A673 (cell line): ENCODE measurements at regions not wholly inside any gene's neighbourhood (a gene's known extent, or its start where the extent isn't known, plus 50 kb on each side); places are given as distances from the start of the nearest gene placed in this dataset.

Experiments used
- BruUV-seq: library from RNA; stranded (reverse); fragments of 400-500 nt; replicated peaks from 2 replicates; lab custom pipeline; 2021; lab: Mats Ljungman, UMichigan
- CTCF ChIA-PET: fragments of 300-600 bp; sonication (Branson Sonifier 250); formaldehyde crosslinking; loops from one replicate; lab custom pipeline; 2022; ENCODE audit warnings: antibody characterized with exemption; lab: Charles Lee
- POLR2A ChIA-PET: fragments of 300-600 bp; sonication (Branson Sonifier 250); formaldehyde crosslinking; loops from one replicate; lab custom pipeline; 2022; ENCODE audit warnings: antibody characterized with exemption; ENCODE audit not compliant: low non-redundant PET; lab: Charles Lee
- DNase-seq: peaks from one replicate; pipeline ENCODE4 v3.0.0-alpha.2; 2015; ENCODE audit warnings: low spot score
- H3K27ac ChIP-seq: fragments of 200-600 bp; sonication (generic); 2 replicates; pipeline ENCODE4 v1.5.1; 2016; ENCODE audit warnings: mixed run types, low read depth, mild to moderate bottlenecking, mixed read lengths, antibody characterized with exemption, low read length; ENCODE audit not compliant: poor library complexity, severe bottlenecking
- H3K27me3 ChIP-seq: fragments of 200-600 bp; sonication (generic); replicated peaks from 2 replicates; pipeline ENCODE4 v1.6.1; 2017; ENCODE audit warnings: mixed run types, low read depth, mild to moderate bottlenecking, mixed read lengths, antibody characterized with exemption, low read length; ENCODE audit not compliant: insufficient read depth, poor library complexity
- H3K36me3 ChIP-seq: fragments of 200-600 bp; sonication (generic); 2 replicates; pipeline ENCODE4 v1.6.1; 2016; ENCODE audit warnings: mixed run types, mild to moderate bottlenecking, mixed read lengths, antibody characterized with exemption, low read length; ENCODE audit not compliant: insufficient read depth, poor library complexity, severe bottlenecking
- H3K4me1 ChIP-seq: fragments of 200-600 bp; sonication (generic); 2 replicates; pipeline ENCODE4 v1.6.1; 2017; ENCODE audit warnings: mixed run types, mild to moderate bottlenecking, mixed read lengths, antibody characterized with exemption, low read length; ENCODE audit not compliant: insufficient read depth, poor library complexity, severe bottlenecking
- H3K4me3 ChIP-seq: fragments of 200-600 bp; sonication (generic); 2 replicates; pipeline ENCODE4 v1.5.1; 2016; ENCODE audit warnings: low read depth, mixed run types, mild to moderate bottlenecking, mixed read lengths, low read length; ENCODE audit not compliant: poor library complexity, severe bottlenecking
- H3K9me3 ChIP-seq: fragments of 200-600 bp; sonication (generic); 2 replicates; pipeline ENCODE4 v1.6.1; 2016; ENCODE audit warnings: mixed run types, low read depth, mild to moderate bottlenecking, mixed read lengths, antibody characterized with exemption, low read length; ENCODE audit not compliant: poor library complexity, severe bottlenecking
- EZH2 ChIP-seq: fragments of 200-600 bp; sonication (generic); IDR thresholded peaks from 2 replicates; pipeline ENCODE4 v1.6.1; 2017; ENCODE audit warnings: borderline replicate concordance, low read depth, mild to moderate bottlenecking, mixed read lengths, antibody characterized with exemption, low read length; ENCODE audit not compliant: poor library complexity, severe bottlenecking
- intact Hi-C: fragments of 100-400 bp; cut with micrococcal nuclease; formaldehyde crosslinking; loops from one replicate; pipeline ENCODE4 v1.10.0; 2022; ENCODE audit not compliant: unreplicated experiment
- TF ChIP-seq, protein P1 (sequence below): fragments of 300-800, 200-600 bp; sonication (generic); conservative IDR thresholded peaks from 2 replicates; pipeline ENCODE4 v1.5.1; 2017; ENCODE audit warnings: low read depth, mild to moderate bottlenecking, antibody characterized with exemption, low read length, moderate library complexity, mixed read lengths

DNA sequence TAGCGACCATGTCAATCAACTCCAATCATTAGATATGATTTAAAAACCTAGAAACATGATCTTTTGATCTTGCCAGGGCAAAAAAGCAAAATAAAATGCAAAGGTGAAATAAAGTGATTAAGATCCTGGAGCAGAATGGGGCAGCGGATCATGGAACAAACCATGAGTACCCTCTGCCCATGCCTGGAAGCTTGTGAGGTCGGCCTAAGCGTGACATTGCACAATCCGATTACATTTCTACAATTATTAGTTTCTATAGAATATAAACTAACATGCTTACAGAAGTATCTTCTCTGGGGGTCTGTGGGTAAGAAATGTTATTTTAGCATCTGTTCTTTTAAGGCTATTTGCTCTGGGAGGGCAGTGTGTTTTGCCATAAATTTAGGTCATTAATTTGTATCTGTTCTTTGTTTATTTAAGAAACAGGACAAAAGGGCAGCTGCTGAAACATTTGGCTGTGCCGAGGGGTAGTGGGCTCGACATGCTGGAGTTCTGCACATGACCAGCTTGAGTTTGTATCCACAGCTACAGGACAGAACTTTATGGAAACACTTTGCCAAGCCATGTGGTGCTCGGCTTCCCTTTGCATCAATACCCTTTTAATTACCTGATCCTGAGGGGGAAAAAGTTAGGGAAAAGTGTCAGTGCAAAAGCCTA is 55.9 kb downstream of the ZBTB18 start:
- DNase-seq = no peak
- H3K36me3 ChIP-seq = no peaks in the 10 kb centered on the region
- CTCF ChIA-PET = no interaction called here
- H3K9me3 ChIP-seq = no peaks in the 10 kb centered on the region
- no TSS peak for BruUV-seq
- POLR2A ChIA-PET = no interaction called here
- peaks cover 13% of the 10 kb centered on the region for H3K27me3 ChIP-seq
- TF ChIP-seq, protein P1, sequence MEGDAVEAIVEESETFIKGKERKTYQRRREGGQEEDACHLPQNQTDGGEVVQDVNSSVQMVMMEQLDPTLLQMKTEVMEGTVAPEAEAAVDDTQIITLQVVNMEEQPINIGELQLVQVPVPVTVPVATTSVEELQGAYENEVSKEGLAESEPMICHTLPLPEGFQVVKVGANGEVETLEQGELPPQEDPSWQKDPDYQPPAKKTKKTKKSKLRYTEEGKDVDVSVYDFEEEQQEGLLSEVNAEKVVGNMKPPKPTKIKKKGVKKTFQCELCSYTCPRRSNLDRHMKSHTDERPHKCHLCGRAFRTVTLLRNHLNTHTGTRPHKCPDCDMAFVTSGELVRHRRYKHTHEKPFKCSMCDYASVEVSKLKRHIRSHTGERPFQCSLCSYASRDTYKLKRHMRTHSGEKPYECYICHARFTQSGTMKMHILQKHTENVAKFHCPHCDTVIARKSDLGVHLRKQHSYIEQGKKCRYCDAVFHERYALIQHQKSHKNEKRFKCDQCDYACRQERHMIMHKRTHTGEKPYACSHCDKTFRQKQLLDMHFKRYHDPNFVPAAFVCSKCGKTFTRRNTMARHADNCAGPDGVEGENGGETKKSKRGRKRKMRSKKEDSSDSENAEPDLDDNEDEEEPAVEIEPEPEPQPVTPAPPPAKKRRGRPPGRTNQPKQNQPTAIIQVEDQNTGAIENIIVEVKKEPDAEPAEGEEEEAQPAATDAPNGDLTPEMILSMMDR = no peak
- no peak for TF ChIP-seq EZH2
- H3K4me1 ChIP-seq = no peaks in the 10 kb centered on the region
- intact Hi-C loops = no loop called here
- H3K27ac ChIP-seq = no peak overlapping the region
- H3K4me3 ChIP-seq = no peak overlapping the region

DNA sequence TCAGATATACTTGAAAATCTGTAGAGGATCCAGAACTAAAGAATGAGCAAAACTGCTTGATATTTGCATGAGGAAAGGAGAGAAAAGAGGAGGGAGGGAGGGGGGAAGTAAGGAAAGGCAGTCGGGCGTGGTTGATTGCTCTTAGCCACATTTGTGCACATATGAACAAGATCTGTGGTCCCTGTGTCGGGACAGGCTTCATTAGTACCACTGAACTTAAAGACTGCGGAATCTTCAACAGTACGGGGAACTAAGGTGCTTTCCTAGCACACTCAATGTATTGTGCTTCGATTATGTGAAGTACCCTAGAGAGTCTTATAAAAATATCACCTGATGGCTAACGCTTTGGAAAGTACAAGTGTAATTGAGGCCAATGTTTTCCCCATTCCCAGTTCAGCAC is 59.9 kb downstream of the ZBTB18 start:
- ChIA-PET CTCF (no interaction called here), POLR2A (no interaction called here)
- TF ChIP-seq EZH2 = no peak
- TF ChIP-seq, protein P1 = no peak
- Histone ChIP-seq H3K27me3 (peaks cover 6% of the 10 kb centered on the region), H3K36me3 (no peaks in the 10 kb centered on the region), H3K9me3 (no peaks in the 10 kb centered on the region), H3K27ac (no peak overlapping the region), H3K4me1 (no peaks in the 10 kb centered on the region), H3K4me3 (no peak overlapping the region)
- DNase-seq = no peak
- no TSS peak for BruUV-seq
- intact Hi-C loops = no loop called here

DNA sequence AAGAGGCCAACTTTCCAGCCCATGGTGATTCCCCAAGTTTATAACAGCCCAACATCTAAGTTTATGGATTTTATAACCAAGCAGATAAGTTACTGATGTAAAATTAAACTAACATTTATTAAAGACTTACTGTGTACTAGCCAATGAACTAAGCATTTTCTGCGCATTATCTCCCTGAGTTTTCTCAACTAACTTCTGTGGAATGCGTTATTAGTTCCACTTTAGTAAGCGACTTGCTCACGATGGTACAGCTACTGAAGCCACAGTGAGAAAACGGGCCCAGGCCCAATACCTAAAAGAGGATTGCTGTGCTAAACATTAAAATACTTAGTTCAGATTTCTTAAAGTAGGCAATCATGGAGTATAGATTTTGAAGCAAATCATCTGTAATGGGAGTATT is 61.0 kb downstream of the ZBTB18 start:
- no peak overlapping the region for H3K27ac ChIP-seq
- peaks cover 4% of the 10 kb centered on the region for H3K27me3 ChIP-seq
- BruUV-seq = no TSS peak
- ChIA-PET POLR2A (no interaction called here), CTCF (no interaction called here)
- TF ChIP-seq EZH2 = no peak
- no peaks in the 10 kb centered on the region for H3K4me1 ChIP-seq
- no peaks in the 10 kb centered on the region for H3K9me3 ChIP-seq
- intact Hi-C loops = no loop called here
- no peak for DNase-seq
- no peak overlapping the region for H3K4me3 ChIP-seq
- H3K36me3 ChIP-seq = no peaks in the 10 kb centered on the region

DNA sequence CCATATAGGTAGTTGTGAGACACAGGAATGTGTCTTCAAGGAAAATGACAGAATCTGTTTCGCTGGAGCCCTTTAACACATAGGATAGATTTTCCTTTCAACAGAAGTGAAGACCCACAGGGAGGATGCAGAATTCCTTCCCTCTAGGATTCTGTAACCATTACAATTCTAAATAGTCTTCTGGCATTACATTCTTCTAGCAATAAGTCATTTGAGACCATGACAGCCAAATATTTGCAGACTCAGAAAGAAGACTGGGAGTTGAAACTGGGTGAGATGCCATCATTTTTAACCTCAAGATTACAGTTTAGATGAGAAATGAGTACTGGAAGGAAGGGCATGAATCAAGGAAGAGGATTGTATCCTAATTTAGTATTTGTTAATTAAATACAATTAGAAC is 61.6 kb downstream of the ZBTB18 start:
- TF ChIP-seq, protein P1 = no peak
- ChIA-PET POLR2A (no interaction called here), CTCF (no interaction called here)
- Histone ChIP-seq H3K27me3 (peaks cover 4% of the 10 kb centered on the region), H3K27ac (no peak overlapping the region), H3K4me3 (no peak overlapping the region), H3K4me1 (no peaks in the 10 kb centered on the region), H3K36me3 (no peaks in the 10 kb centered on the region), H3K9me3 (no peaks in the 10 kb centered on the region)
- no peak for DNase-seq
- intact Hi-C loops = no loop called here
- BruUV-seq = no TSS peak
